MM.1S (cell line): ENCODE measurements at regions not wholly inside any gene's neighbourhood (a gene's known extent, or its start where the extent isn't known, plus 50 kb on each side); places are given as distances from the start of the nearest gene placed in this dataset.

Experiments
- DNase-seq: peaks from one replicate; pipeline ENCODE4 v3.0.0-alpha.2; 2015
- H2AFZ ChIP-seq: fragments of 300-600 bp; sonication (generic); 2 replicates; pipeline ENCODE4 v1.6.0; 2016; ENCODE audit warnings: antibody characterized with exemption, low read length
- H3F3A ChIP-seq: fragments of 300-600 bp; sonication (generic); 2 replicates; pipeline ENCODE4 v1.6.1; 2016; ENCODE audit warnings: mild to moderate bottlenecking, antibody characterized with exemption, low read length, moderate library complexity, mixed read lengths; ENCODE audit not compliant: insufficient read depth
- H3K27ac ChIP-seq: fragments of 300-600 bp; sonication (generic); 2 replicates; pipeline ENCODE4 v1.5.1; 2016; ENCODE audit warnings: mild to moderate bottlenecking, low read length
- H3K27me3 ChIP-seq: fragments of 300-600 bp; sonication (generic); replicated peaks from 2 replicates; pipeline ENCODE4 v1.6.0; 2016; ENCODE audit warnings: low read length; ENCODE audit not compliant: insufficient read depth
- H3K36me3 ChIP-seq: fragments of 300-600 bp; sonication (generic); replicated peaks from 2 replicates; pipeline ENCODE4 v1.6.1; 2016; ENCODE audit warnings: mild to moderate bottlenecking, low read length, mixed read lengths; ENCODE audit not compliant: insufficient read depth
- H3K4me1 ChIP-seq: fragments of 300-600 bp; sonication (generic); 2 replicates; pipeline ENCODE4 v1.6.1; 2016; ENCODE audit warnings: low read length, mixed read lengths
- H3K4me2 ChIP-seq: fragments of 300-600 bp; sonication (generic); 2 replicates; pipeline ENCODE4 v1.6.0; 2016; ENCODE audit warnings: low read depth, low read length
- H3K4me3 ChIP-seq: fragments of 300-600 bp; sonication (generic); 2 replicates; pipeline ENCODE4 v1.5.1; 2016; ENCODE audit warnings: low read length, mixed read lengths
- H3K79me2 ChIP-seq: fragments of 300-600 bp; sonication (generic); 2 replicates; pipeline ENCODE4 v1.6.1; 2016; ENCODE audit warnings: mixed run types, low read length, mixed read lengths
- H3K9ac ChIP-seq: fragments of 300-600 bp; sonication (generic); 2 replicates; pipeline ENCODE4 v1.6.1; 2016; ENCODE audit warnings: low read length, mixed read lengths
- H3K9me2 ChIP-seq: fragments of 300-600 bp; sonication (generic); replicated peaks from 2 replicates; pipeline ENCODE4 v1.6.1; 2016; ENCODE audit warnings: mild to moderate bottlenecking, low read length, mixed read lengths; ENCODE audit not compliant: insufficient read depth
- H3K9me3 ChIP-seq: fragments of 300-600 bp; sonication (generic); replicated peaks from 2 replicates; pipeline ENCODE4 v1.6.1; 2016; ENCODE audit warnings: mild to moderate bottlenecking, low read length, mixed read lengths; ENCODE audit not compliant: insufficient read depth
- H4K20me1 ChIP-seq: fragments of 300-600 bp; sonication (generic); 2 replicates; pipeline ENCODE4 v1.6.1; 2016; ENCODE audit warnings: mild to moderate bottlenecking, low read length, moderate library complexity, mixed read lengths; ENCODE audit not compliant: insufficient read depth
- CTCF ChIP-seq: fragments of 300-600 bp; sonication (generic); IDR thresholded peaks from 2 replicates; pipeline ENCODE4 v1.5.1; 2016; ENCODE audit warnings: antibody characterized with exemption, low read length, mixed read lengths
- EZH2 ChIP-seq: fragments of 300-600 bp; sonication (generic); optimal IDR thresholded peaks from 2 replicates; pipeline ENCODE3; 2017; ENCODE audit warnings: low read depth, mild to moderate bottlenecking, antibody characterized with exemption, low read length, mixed read lengths
- EZH2phosphoT487 ChIP-seq: fragments of 300-600 bp; sonication (generic); IDR thresholded peaks from 2 replicates; pipeline ENCODE4 v1.6.1; 2018; ENCODE audit warnings: antibody characterized with exemption, low read length

GRCh38 chr5:171598641-171599152, 179.2 kb downstream of the FGF18 start:
- Histone ChIP-seq H3K4me1 (no peaks in the 10 kb centered on the region), H3K9ac (no peak overlapping the region), H3K27ac (no peak overlapping the region), H2AFZ (no peak overlapping the region), H3K4me2 (no peak overlapping the region), H4K20me1 (no peaks in the 10 kb centered on the region), H3K9me2 (no peaks in the 10 kb centered on the region), H3K9me3 (no peaks in the 10 kb centered on the region), H3K36me3 (no peaks in the 10 kb centered on the region), H3K4me3 (no peak overlapping the region), H3K79me2 (no peaks in the 10 kb centered on the region), H3K27me3 (no peaks in the 10 kb centered on the region), H3F3A (no peaks in the 10 kb centered on the region)
- TF ChIP-seq CTCF (no peak), EZH2 (no peak), EZH2phosphoT487 (no peak)
- DNase-seq, result no peak

- H3K9ac ChIP-seq, result no peak overlapping the region
- H3F3A ChIP-seq, result no peaks in the 10 kb centered on the region
- H3K4me3 ChIP-seq, result no peak overlapping the region
- DNase-seq, result no peak
- H2AFZ ChIP-seq, result no peak overlapping the region
- no peaks in the 10 kb centered on the region for H3K27me3 ChIP-seq
- H3K4me2 ChIP-seq, result no peak overlapping the region
- no peaks in the 10 kb centered on the region for H3K79me2 ChIP-seq
- no peaks in the 10 kb centered on the region for H3K36me3 ChIP-seq
- H3K27ac ChIP-seq, result no peak overlapping the region
- TF ChIP-seq EZH2phosphoT487, result no peak
- TF ChIP-seq CTCF, result no peak
- no peak for TF ChIP-seq EZH2
- H3K4me1 ChIP-seq, result no peaks in the 10 kb centered on the region
- H3K9me3 ChIP-seq, result no peaks in the 10 kb centered on the region
- no peaks in the 10 kb centered on the region for H3K9me2 ChIP-seq
- no peaks in the 10 kb centered on the region for H4K20me1 ChIP-seq
Observed at GRCh38 chr5:171599411-171599810, 180.0 kb downstream of the FGF18 start.

- DNase-seq, result no peak
- H3K9me2 ChIP-seq, result no peaks in the 10 kb centered on the region
- no peaks in the 10 kb centered on the region for H3F3A ChIP-seq
- TF ChIP-seq EZH2, result no peak
- TF ChIP-seq EZH2phosphoT487, result no peak
- no peak for TF ChIP-seq CTCF
- no peak overlapping the region for H3K9ac ChIP-seq
- H2AFZ ChIP-seq, result no peak overlapping the region
- H3K36me3 ChIP-seq, result no peaks in the 10 kb centered on the region
- no peaks in the 10 kb centered on the region for H3K27me3 ChIP-seq
- no peaks in the 10 kb centered on the region for H3K4me1 ChIP-seq
- H3K4me2 ChIP-seq, result no peak overlapping the region
- H4K20me1 ChIP-seq, result no peaks in the 10 kb centered on the region
- no peaks in the 10 kb centered on the region for H3K79me2 ChIP-seq
- no peak overlapping the region for H3K27ac ChIP-seq
- H3K9me3 ChIP-seq, result no peaks in the 10 kb centered on the region
- H3K4me3 ChIP-seq, result no peak overlapping the region
Observed at GRCh38 chr5:171599957-171600612, 180.6 kb downstream of the FGF18 start.
